LoVo (cell line): ENCODE measurements at regions not wholly inside any gene's neighbourhood (a gene's known extent, or its start where the extent isn't known, plus 50 kb on each side); places are given as distances from the start of the nearest gene placed in this dataset.
"Not testable (repeated sequence)": the region's sequence is repeated elsewhere in the genome, so short reads cannot be mapped to it uniquely, and the experiment has no call there.

Source experiments
- DNase-seq: peaks from one replicate; pipeline ENCODE4 v3.0.0-alpha.2; 2016; ENCODE audit warnings: low spot score

DNA sequence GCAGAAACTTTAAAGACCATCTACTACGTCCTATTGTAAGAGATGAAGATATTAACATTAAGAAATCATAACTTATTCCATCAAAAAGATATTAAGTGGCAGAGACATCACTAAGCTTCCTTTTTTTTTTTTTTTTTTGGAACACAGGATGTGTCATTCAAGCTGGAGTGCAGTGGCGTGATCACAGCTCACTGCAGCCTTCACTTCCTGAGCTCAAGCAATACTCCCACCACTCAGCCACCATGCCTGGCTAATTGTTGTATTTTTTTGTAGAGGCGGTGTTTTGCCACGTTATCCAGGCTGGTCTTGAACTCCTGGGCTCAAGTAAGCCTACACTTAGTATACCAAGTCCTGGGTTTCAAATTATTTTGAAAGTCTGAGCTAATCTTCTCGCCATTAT is 169.7 kb upstream of the KCTD7 start:
- not testable (repeated sequence) for DNase-seq

DNA sequence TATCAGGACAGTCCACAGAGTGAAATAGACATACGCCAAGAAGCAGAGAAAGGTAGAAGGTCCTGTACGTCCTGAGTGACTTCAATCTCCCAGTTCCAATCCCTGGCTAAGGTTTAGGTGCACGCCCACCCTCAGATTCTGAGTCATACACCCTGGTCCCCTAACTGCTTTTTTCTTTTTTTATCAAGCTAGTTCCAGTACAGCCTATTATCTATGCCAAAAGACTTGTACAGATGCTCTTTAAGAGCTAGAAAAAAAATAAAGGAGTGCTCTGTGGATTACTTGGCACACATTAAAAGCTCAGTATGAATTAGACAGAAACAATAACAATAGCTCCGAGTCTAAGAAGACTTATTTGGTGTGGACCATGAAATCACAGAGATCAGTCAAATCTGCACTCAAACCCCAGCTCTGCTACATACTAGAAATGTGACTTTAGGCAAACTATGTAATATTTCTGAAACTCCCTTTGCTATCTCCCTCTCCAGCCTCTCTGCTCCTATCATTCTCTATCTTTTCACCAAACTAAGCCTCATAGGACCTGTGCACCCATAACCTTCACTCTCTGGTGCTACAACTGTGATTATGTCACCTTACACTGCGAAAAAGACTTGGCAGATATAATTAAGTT is 168.8 kb upstream of the KCTD7 start:
- not testable (repeated sequence) for DNase-seq

DNA sequence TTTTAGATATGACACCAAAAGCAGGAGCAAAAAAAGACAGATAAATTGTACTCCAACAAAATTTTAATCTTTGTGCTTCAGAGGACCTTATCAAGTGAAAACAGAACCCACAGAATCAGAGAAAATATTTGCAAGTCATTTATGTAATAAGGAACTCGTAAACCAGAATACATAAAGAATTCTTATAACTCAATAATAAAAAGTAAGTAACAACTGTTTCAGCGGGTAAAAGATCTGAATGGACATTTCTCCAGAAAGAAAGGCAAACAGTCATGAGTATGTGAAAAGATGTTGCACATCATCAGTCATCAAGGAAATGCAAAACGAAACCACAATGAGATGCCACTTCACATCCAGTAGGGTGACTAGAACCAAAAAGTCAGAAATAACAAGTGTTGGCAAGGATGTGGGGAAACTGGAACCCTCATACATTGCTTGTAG is 167.7 kb upstream of the KCTD7 start:
- DNase-seq, result no peak

DNA sequence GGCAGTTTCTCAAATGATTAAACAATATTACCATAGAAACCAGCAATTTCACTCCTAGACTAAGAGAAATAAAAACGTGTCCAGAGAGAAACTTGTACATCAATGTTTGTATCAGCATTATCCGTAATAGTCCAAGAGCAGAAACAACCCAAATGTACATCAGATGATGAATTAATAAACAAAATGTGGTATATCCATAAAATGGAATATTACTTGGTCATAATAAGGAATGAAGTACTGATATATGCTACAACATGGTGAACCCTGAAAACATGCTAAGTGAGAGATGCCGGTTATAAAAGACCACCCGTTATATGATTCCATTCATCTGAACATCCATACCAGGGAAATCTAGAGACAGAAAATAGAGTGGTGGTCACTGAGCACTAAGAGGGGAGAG is 167.3 kb upstream of the KCTD7 start:
- not testable (repeated sequence) for DNase-seq

DNA sequence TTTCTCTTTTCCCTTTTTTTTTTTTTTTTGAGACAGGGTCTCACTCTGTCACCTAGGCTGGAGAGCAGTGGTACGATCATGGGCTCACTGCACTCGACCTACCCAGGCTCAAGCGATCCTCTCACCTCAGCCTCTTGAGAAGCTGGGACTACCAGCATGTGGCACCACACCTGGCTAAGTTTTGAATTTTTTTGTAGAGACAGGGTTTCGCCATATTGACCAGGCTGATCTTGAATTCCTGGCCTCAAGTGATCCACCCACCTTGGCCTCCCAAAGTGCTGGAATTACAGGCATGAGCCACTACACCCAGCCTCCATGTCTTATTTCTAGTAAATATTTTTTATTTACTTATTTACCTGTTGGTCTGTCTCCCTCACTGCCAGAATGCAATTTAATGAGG is 165.8 kb upstream of the KCTD7 start:
- DNase-seq, result not testable (repeated sequence)

DNA sequence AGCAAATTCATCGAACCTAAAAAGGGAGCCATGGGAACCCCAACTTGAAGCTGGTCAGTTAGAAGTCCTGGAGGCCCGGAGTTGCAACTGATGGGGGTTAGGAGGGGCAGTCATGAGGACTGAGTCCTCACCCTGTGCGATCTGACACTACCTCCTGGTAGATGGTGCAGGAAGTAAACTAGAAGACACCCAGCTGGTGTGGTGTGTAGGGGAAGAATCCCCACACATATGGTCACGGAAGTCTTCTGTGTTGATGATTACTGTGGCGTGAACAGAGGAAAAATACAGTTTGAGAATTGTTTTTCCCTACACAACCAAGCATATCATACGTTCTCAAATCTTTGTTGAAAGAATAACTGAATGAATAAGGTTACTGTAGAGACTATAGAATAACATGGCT is 164.6 kb upstream of the KCTD7 start:
- DNase-seq, result no peak

DNA sequence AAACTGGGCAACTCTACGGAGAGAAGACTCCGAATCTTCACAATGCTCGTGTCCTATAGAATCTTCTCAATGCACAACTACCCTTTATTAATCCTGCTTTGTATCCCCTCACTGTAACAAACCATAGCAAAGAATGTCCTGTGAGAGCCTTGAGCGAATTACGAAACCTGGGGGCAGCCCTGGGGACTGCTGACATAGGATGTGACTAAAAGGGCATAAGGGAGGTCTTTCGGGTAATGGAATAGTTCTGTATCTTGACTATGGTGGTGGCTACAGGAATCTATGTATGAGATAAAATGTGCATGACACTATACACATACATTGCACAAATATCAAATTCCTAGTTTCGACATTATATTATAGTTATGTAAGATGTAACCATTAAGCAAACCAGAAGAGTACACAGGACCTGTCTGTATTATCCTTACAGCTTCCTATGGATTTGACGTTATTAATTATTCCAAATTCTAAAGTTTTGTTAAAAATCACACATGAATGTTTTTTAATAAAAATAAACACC is 162.5 kb upstream of the KCTD7 start:
- DNase-seq, result no peak

DNA sequence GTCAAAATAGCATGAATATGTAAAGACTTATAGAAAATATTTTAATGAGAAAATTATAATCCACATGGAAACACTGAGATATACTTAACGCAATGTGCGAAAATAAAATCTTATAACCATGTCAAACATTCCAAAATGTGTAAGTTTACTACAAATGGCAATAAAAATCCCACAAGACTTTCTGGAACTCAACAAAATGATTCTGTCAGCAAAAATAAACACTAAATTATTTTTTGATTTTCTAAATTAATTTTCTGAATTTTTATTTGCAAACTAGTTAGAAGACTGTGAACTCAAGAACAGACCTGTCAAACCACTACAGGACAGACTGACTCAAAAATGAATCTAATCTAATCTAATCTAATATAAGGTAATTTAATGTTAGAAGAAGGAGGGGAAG is 160.8 kb upstream of the KCTD7 start:
- DNase-seq, result no peak

DNA sequence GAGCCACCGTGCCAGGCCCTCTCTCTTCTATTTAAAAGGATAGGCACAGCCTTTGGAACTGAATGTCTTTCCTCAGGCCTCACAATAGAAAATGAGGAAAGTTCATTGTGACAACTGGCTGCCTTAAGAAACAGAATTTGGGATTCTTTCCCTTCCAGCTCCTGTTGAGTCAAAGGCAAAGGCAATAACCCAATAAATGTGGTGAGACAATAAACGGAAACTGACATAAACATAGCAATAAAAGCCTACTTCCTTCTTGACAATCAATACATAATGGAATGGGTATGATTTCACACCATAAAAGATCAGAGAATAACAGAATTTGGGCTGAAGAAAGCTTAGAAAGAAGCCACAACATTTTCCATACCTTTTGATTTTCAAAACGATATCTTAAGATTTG is 155.6 kb upstream of the KCTD7 start:
- not testable (repeated sequence) for DNase-seq

DNA sequence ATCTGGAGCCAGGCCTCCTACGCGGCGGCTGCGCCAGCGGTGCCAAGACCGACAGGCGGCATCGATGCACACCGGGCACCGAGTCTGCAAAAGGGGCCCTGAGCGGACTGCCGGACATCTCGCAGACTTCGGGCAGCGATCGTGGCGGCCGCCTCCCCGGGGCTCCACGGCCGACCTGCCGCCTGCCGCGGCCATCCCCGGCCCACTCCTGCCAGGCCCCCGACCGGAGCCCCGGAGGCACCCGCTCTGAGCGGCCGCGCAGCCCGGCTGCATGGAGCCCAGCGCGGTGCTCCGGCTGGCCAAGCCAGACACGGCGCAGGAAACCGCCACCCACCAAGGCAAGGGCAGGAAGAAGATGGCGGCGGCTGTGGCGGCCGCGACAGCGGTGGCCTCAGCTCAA is 154.2 kb upstream of the KCTD7 start:
- DNase-seq, result no peak

DNA sequence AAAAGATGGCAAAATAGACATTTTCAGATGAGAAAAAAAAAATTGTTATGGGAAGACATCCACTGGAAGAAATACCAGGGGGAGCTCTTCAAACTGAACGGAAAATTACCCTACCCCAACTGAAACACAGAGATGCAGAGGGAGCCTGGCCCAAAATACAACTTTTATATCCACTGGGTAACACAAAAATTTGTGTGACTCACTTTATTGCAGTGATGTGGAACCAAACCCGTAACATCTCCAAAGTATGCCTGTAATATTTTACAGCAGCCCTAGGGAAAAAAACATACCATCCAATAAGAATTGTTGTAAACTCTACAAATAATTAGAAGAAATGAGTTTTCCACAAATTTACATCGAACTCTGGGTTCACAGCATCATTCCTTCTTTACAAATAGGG is 152.6 kb upstream of the KCTD7 start:
- DNase-seq, result not testable (repeated sequence)

DNA sequence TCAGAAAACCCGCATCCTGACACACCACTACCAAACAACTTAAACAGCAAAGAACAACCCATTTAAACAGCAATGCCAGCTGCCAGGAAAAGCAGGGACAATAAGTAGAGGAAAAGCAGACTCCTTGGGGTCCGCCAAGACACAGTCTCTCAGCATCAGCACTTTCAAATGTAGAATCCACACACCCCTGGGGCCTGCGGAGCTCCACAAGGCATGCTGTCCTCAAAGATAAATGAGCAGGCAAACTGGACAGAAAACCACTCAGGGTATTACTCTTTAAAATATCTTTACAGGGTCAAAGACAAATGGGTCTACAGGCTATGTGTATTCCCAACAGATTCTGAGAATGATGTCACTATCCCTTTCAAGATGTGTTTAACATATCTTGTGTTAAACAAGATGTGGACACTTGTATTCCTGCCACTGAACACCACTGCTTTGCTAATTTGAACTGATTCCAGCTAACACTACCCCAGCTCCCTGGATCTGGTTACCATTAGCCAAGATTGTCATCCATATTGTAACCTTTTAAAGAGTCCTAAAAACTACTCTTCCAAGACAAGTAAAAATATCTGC is 150.8 kb upstream of the KCTD7 start:
- DNase-seq, result not testable (repeated sequence)

DNA sequence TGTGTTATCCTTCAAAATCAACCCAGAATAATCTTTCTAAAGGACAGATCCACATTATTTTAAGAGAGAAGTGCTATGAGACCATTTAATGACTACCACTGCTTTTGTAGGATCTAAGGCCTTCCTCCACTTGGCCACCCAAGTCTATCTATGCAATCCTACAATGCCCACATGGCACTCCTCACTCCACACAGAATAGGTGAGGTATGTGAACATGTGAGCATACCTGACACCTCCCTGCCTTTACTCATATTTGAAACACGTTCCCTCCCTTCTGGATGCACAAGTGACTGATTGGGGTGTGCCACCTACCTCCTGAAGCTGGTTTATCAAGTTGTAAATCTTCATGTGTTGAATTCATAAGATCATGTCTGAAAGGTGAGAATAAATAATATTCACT is 147.5 kb upstream of the KCTD7 start:
- DNase-seq, result not testable (repeated sequence)

DNA sequence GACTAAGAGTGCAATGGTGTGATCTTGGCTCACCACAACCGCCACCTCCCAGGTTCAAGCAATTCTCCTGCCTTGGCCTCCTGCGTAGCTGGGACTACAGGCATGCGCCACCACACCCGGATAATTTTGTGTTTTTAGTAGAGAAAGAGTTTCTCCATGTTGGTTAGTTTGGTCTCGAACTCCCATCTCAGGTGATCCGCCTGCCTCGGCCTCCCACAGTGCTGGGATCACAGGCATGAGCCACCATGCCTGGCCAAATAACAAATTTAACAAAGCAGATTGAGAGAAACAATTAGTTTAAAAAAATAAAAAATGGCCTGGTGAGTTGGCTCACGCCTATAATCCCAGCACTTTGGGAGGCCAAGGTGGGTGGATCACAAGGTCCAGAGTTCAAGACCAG is 139.6 kb upstream of the KCTD7 start:
- DNase-seq, result not testable (repeated sequence)

DNA sequence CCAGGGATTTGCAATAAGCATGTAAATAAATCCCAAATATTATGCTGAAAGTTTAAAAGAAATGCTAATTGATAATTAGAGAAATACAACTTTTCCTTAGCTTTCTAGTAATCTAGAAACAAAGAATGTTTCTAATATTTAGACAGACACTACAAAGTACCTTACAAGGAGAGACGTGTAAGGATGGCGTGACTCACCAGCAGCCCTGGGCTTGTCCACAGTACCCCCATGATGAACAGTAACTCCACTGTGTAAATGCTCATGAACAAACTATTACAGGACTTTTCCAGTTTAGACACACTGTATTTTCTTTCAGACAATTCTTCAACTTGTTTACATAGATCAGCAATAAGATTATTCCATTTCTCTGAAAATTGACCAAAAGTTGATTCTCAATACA is 138.9 kb upstream of the KCTD7 start:
- not testable (repeated sequence) for DNase-seq

DNA sequence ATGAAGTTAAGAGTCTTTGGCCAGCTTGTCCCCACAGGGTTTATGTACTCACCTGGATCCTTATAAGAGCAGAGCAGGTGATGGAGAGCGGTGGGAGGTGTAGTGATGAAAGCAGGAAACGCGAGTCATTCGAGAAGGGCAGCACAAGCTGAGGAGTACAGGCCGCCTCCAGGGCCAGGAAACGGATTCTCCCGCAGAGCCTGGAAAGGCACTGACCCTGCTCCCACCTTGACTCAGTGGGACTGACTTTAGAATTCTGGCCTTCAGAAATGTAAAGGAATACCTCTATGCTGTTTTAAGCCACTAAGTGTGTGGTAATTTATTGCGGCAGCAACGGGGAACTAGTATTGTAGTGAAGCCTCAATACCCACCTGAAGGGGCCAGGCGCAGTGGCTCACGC is 137.7 kb upstream of the KCTD7 start:
- not testable (repeated sequence) for DNase-seq

DNA sequence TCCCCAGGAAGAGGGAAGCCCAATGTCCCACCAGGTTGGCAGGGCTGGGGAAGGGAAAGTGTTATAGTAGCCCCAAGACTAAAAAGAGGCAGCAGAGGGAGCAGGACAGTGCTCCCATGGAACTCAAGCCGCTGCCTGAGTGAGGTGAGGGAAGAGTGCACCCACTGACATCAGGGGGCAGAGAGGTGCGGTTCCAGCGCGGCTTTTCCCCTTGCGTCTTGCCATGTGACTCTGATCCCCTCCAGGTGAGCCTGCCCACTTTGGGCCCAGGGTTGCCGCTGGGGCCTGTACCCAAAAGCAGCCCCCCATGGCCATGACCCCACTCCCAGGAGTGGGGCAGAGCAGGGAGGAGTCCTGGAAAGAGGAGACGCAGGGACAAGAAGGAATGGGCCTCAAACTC is 136.3 kb upstream of the KCTD7 start:
- not testable (repeated sequence) for DNase-seq

DNA sequence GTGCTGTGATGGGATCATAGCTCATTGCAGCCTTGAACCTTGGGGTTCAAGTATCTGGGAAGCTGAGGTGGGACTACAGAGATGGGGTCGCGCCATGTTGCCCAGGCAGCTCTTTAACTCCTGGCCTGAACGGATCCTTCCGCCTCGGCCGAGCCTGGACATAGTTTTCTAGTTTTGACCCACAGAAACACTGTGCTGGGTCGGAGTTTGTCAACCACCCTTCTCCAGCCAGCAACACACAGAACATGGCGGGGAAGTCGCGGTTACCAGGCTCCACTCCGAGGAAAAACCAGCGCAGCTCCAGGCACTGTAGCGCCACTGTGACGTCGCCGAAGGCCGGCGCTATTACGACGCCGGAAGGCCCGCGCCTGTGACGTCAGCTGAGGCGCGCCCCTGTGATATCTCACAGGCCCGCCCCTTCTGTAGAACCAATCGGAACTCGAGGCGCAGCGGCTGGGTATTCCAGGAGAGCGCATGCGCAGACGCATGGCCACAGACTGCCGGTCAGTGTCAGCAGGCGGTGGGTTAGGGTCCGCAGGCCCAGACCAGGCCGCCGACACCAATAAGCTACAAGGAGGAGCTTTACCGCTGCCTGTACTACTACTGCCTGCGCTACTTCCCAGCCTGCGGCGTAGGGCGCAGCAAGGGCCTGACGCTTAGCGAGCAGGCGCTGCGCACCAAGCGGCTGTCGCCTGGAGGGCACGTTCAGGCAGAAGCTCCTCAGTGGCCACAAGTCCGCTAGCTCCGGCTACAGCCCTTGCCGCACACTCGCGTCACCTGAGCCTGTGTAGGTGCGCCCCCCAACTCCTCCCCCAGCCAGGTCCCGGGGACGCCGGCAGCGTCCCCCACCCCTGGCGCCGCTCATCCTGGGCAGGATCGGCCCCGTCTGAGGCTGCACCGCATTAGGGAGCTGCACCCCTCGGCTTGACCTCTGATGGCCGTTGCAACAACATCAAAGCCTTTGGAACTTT is 135.2 kb upstream of the KCTD7 start:
- peak; percentile 100 for DNase-seq

DNA sequence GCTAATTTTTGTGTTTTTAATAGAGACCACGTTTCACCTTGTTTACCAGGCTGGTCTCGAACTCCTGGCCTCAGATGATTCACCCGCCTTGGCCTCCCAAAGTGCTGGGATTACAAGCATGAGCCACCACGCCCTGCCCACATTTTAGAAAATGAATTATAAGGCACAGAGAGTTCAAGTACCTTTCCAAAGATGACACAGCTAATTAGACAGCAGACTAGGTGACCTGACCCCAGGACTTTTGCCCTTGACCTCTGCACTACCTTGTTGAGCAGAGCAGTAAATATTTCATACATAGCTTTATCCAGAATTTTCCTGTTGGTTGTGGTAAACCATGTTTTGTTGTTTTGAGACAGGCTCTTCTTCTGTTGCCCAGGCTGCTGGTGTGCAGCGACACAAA is 131.3 kb upstream of the KCTD7 start:
- DNase-seq, result no peak

DNA sequence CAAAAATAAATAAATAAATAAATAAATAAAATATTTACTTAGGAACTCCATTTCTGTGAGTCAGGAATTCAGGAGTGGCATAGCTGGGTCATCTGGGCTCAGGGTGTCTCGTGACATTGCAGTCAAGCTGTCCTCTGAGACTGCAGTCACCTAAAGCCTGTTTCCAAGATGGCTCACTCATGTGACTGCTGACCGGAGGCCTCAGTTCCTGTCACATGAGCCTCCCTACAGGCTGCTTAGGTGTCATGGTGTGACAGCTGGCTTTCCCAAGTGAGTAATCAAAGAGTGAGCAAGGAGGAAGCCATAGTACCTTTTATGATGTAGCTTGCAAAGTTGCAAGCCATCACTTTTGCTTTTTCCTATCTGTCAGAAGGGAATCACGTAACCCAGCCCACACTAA is 128.6 kb upstream of the KCTD7 start:
- DNase-seq, result no peak

DNA sequence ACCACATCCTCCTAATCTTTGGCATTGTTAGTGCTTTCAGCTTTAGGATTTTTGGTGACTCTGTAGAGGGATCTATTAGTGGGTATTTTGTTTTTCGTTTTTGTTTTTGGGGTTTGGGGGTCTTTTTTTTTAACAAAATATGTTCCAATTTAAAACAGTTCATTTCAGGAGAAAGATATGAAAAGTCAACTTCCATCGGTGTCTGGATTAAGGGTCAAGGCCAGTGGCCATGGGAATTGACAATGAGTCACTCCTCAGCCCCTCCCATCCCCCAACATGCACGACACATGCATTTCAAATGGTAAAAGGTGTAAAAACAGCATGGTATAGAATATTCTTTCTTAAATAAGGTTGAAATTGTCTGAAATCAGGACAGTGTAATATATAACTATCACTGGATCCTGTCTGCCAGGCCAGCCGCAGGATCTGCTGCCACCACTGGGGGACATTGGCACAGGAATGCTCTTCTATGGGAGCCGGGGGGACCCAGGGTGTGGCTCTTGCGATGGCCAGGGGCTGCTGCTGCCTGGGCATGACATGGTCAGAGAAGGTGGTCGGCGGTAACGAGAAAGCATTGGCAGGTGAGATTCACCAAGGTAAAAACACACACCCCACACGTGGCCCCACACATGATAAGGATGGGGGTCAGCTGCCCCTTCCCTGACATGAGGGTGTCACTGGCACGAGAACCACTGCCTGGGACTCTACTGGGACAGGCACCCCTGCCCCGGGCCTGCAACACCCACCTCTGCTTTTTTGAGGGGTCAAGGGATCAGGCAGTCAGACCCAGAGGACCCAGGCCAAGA is 126.2 kb upstream of the KCTD7 start:
- no peak for DNase-seq

DNA sequence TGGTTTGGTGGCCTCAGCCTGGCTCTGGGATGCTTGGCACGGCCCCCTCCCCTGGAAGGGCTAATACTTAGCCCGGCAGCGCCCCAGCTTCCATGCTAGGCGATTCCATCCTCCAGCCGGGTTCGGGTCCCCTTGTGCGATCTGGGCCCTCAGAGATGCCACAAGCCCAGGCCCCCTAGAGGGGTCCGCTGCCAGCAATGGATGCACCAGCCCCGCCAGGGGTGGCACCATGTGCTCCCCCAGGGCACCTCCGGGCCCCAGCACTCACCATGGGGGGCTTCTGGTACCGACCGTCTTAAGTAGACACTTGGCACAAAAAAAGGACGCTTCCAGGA is 125.7 kb upstream of the KCTD7 start:
- no peak for DNase-seq
